Naive thymus-derived CD8-positive, alpha-beta T cell (primary cell): ENCODE measurements at regions not wholly inside any gene's neighbourhood (a gene's known extent, or its start where the extent isn't known, plus 50 kb on each side); places are given as distances from the start of the nearest gene placed in this dataset.

Source experiments
- ATAC-seq, 2 donors: fragments of 150-1000 bp; cut with Tn5 transposase in 1 of 2; sonication (Bioruptor Pico), chemical (Tn5 transposase) in 1 of 2; 1 replicate in 1 of 2; 2 replicates in 1 of 2; pipeline ENCODE4 v1.10.0; 2021; ENCODE audit warnings: mild to moderate bottlenecking in 2 of 2, moderate library complexity in 2 of 2
- POLR2A ChIA-PET: fragments of 350-600 bp; sonication (Branson Sonifier 250); formaldehyde crosslinking; loops from one replicate; lab custom pipeline; 2021; ENCODE audit warnings: antibody characterized with exemption; lab: Charles Lee
- DNase-seq, 10 donors: peaks; one replicate each; pipeline versions ENCODE4 v3.0.0 to v3.0.0-alpha.2; 2020 to 2022
- H3K27ac Mint-ChIP-seq, 10 donors: one replicate each; pipeline ENCODE4 v1.8.0; 2020 to 2022; ENCODE audit warnings: mild to moderate bottlenecking in 10 of 10, mixed read lengths in 10 of 10, moderate library complexity in 4 of 10, inconsistent platforms in 1 of 10
- H3K27me3 Mint-ChIP-seq, 5 donors: one replicate each; pipeline ENCODE4 v1.8.0; 2021 to 2022; ENCODE audit warnings: mixed read lengths in 5 of 5
- H3K36me3 Mint-ChIP-seq, 3 donors: one replicate each; pipeline ENCODE4 v1.8.0; 2020 to 2022; ENCODE audit warnings: mixed read lengths in 3 of 3, mild to moderate bottlenecking in 2 of 3, inconsistent platforms in 1 of 3
- H3K4me1 Mint-ChIP-seq, 4 donors: one replicate each; pipeline ENCODE4 v1.8.0; 2021 to 2022; ENCODE audit warnings: mixed read lengths in 4 of 4
- H3K4me3 Mint-ChIP-seq, 10 donors: one replicate each; pipeline ENCODE4 v1.8.0; 2020 to 2022; ENCODE audit warnings: mild to moderate bottlenecking in 10 of 10, mixed read lengths in 10 of 10, moderate library complexity in 6 of 10, inconsistent platforms in 1 of 10
- H3K9me3 Mint-ChIP-seq, 9 donors: one replicate each; pipeline ENCODE4 v1.8.0; 2020 to 2022; ENCODE audit warnings: mixed read lengths in 9 of 9, mild to moderate bottlenecking in 3 of 9, inconsistent platforms in 1 of 9, moderate library complexity in 1 of 9

- Mint-ChIP-seq H3K9me3 (peaks cover 0 to 5% (median 0%) of the 10 kb centered on the region in 9 donors), H3K27me3 (peaks cover 0 to 30% (median 2%) of the 10 kb centered on the region in 5 donors), H3K36me3 (no peaks in the 10 kb centered on the region), H3K27ac (no peak overlapping the region), H3K4me1 (no peaks in the 10 kb centered on the region), H3K4me3 (no peak overlapping the region)
- POLR2A ChIA-PET = no interaction called here
- ATAC-seq (no peak), DNase-seq (no peak)
These were observed 385.6 kb downstream of the NR2F2 start for GRCh38 chr15:96716075-96716474.

GRCh38 chr15:96716478-96716877 is 386.0 kb downstream of the NR2F2 start:
- POLR2A ChIA-PET = no interaction called here
- DNase-seq (no peak), ATAC-seq (no peak)
- Mint-ChIP-seq H3K9me3 (peaks cover 0 to 5% (median 0%) of the 10 kb centered on the region in 9 donors), H3K4me3 (no peak overlapping the region), H3K27me3 (peaks cover 2 to 30% (median 4%) of the 10 kb centered on the region in 5 donors), H3K27ac (no peak overlapping the region), H3K4me1 (no peaks in the 10 kb centered on the region), H3K36me3 (no peaks in the 10 kb centered on the region)

GRCh38 chr15:96720251-96720650 is 389.8 kb downstream of the NR2F2 start:
- ATAC-seq (no peak), DNase-seq (no peak)
- H3K36me3 Mint-ChIP-seq = no peaks in the 10 kb centered on the region

GRCh38 chr15:96720656-96721055 is 390.2 kb downstream of the NR2F2 start:
- H3K9me3 Mint-ChIP-seq = peaks cover 0 to 12% (median 2%) of the 10 kb centered on the region in 9 donors
- no peak overlapping the region for H3K27ac Mint-ChIP-seq
- no peak for DNase-seq
- ATAC-seq = no peak
- POLR2A ChIA-PET = no interaction called here
- no peaks in the 10 kb centered on the region for H3K4me1 Mint-ChIP-seq
- no peaks in the 10 kb centered on the region for H3K36me3 Mint-ChIP-seq
- no peak overlapping the region for H3K4me3 Mint-ChIP-seq
- H3K27me3 Mint-ChIP-seq = peaks cover 2 to 53% (median 4%) of the 10 kb centered on the region in 5 donors

More at GRCh38 chr15:96720251-96720650, 389.8 kb downstream of the NR2F2 start:
- POLR2A ChIA-PET = no interaction called here
- H3K9me3 Mint-ChIP-seq = peaks cover 0 to 12% (median 2%) of the 10 kb centered on the region in 9 donors
- H3K4me1 Mint-ChIP-seq = no peaks in the 10 kb centered on the region
- H3K4me3 Mint-ChIP-seq = no peak overlapping the region
- H3K27ac Mint-ChIP-seq = no peak overlapping the region
- peaks cover 2 to 53% (median 4%) of the 10 kb centered on the region in 5 donors for H3K27me3 Mint-ChIP-seq

- POLR2A ChIA-PET = no interaction called here
- Mint-ChIP-seq H3K36me3 (no peaks in the 10 kb centered on the region), H3K27ac (no peak overlapping the region), H3K4me3 (no peak overlapping the region), H3K4me1 (no peaks in the 10 kb centered on the region), H3K9me3 (peaks cover 0 to 6% (median 0%) of the 10 kb centered on the region in 9 donors), H3K27me3 (peaks cover 0 to 18% (median 3%) of the 10 kb centered on the region in 5 donors)
- no peak for DNase-seq
- no peak for ATAC-seq
These were observed 398.1 kb downstream of the NR2F2 start for GRCh38 chr15:96728591-96728990.

- ATAC-seq (no peak), DNase-seq (no peak)
- Mint-ChIP-seq H3K9me3 (peaks cover 0 to 4% (median 0%) of the 10 kb centered on the region in 9 donors), H3K27me3 (peaks cover 0 to 13% (median 0%) of the 10 kb centered on the region in 5 donors), H3K36me3 (no peaks in the 10 kb centered on the region), H3K4me1 (no peaks in the 10 kb centered on the region), H3K27ac (no peak overlapping the region), H3K4me3 (no peak overlapping the region)
- POLR2A ChIA-PET = no interaction called here
These were observed 402.2 kb downstream of the NR2F2 start for GRCh38 chr15:96732704-96733103.

GRCh38 chr15:96733721-96734120 is 403.2 kb downstream of the NR2F2 start:
- DNase-seq (no peak), ATAC-seq (no peak)
- H3K36me3 Mint-ChIP-seq = no peaks in the 10 kb centered on the region
- H3K27me3 Mint-ChIP-seq = peaks cover 0 to 13% (median 0%) of the 10 kb centered on the region in 5 donors
- H3K4me1 Mint-ChIP-seq = no peaks in the 10 kb centered on the region
- no peak overlapping the region for H3K27ac Mint-ChIP-seq
- POLR2A ChIA-PET = no interaction called here
- H3K9me3 Mint-ChIP-seq = peaks cover 0 to 4% (median 0%) of the 10 kb centered on the region in 9 donors
- no peak overlapping the region for H3K4me3 Mint-ChIP-seq

GRCh38 chr15:96735632-96736240 is 405.2 kb downstream of the NR2F2 start:
- Mint-ChIP-seq H3K27me3 (peaks cover 0 to 9% (median 0%) of the 10 kb centered on the region in 5 donors), H3K36me3 (no peaks in the 10 kb centered on the region), H3K27ac (no peak overlapping the region), H3K9me3 (peaks cover 0 to 4% (median 0%) of the 10 kb centered on the region in 9 donors), H3K4me3 (no peak overlapping the region), H3K4me1 (no peaks in the 10 kb centered on the region)
- POLR2A ChIA-PET = no interaction called here
- DNase-seq = no peak
- no peak for ATAC-seq

- POLR2A ChIA-PET = no interaction called here
- peaks cover 0 to 4% (median 0%) of the 10 kb centered on the region in 9 donors for H3K9me3 Mint-ChIP-seq
- no peaks in the 10 kb centered on the region for H3K4me1 Mint-ChIP-seq
- no peaks in the 10 kb centered on the region for H3K36me3 Mint-ChIP-seq
- ATAC-seq = no peak
- H3K4me3 Mint-ChIP-seq = no peak overlapping the region
- H3K27me3 Mint-ChIP-seq = peaks cover 0 to 9% (median 0%) of the 10 kb centered on the region in 5 donors
- no peak overlapping the region for H3K27ac Mint-ChIP-seq
- DNase-seq = no peak
These were observed 405.9 kb downstream of the NR2F2 start for GRCh38 chr15:96736384-96736783.

GRCh38 chr15:96737408-96737807 is 406.9 kb downstream of the NR2F2 start:
- no peak overlapping the region for H3K27ac Mint-ChIP-seq
- no peaks in the 10 kb centered on the region for H3K36me3 Mint-ChIP-seq
- H3K4me3 Mint-ChIP-seq = no peak overlapping the region
- POLR2A ChIA-PET = no interaction called here
- peaks cover 0 to 4% (median 0%) of the 10 kb centered on the region in 5 donors for H3K27me3 Mint-ChIP-seq
- DNase-seq (no peak), ATAC-seq (no peak)
- peaks cover 0 to 4% (median 0%) of the 10 kb centered on the region in 9 donors for H3K9me3 Mint-ChIP-seq
- no peaks in the 10 kb centered on the region for H3K4me1 Mint-ChIP-seq

- POLR2A ChIA-PET = no interaction called here
- Mint-ChIP-seq H3K36me3 (no peaks in the 10 kb centered on the region), H3K4me1 (no peaks in the 10 kb centered on the region), H3K4me3 (no peak overlapping the region), H3K27me3 (peaks cover 0 to 19% (median 0%) of the 10 kb centered on the region in 5 donors), H3K9me3 (peaks cover 0 to 10% (median 0%) of the 10 kb centered on the region in 9 donors), H3K27ac (no peak overlapping the region)
- ATAC-seq (no peak), DNase-seq (no peak)
These were observed 416.2 kb downstream of the NR2F2 start for GRCh38 chr15:96746665-96747064.

- POLR2A ChIA-PET = no interaction called here
- no peak overlapping the region for H3K27ac Mint-ChIP-seq
- no peaks in the 10 kb centered on the region for H3K36me3 Mint-ChIP-seq
- H3K4me1 Mint-ChIP-seq = no peaks in the 10 kb centered on the region
- H3K27me3 Mint-ChIP-seq = peaks cover 0 to 19% (median 0%) of the 10 kb centered on the region in 5 donors
- H3K9me3 Mint-ChIP-seq = peaks cover 0 to 10% (median 0%) of the 10 kb centered on the region in 9 donors
- no peak overlapping the region for H3K4me3 Mint-ChIP-seq
- DNase-seq (no peak), ATAC-seq (no peak)
These were observed 416.8 kb downstream of the NR2F2 start for GRCh38 chr15:96747291-96747690.

GRCh38 chr15:96750361-96750760 is 419.9 kb downstream of the NR2F2 start:
- Mint-ChIP-seq H3K27me3 (peaks cover 0 to 14% (median 0%) of the 10 kb centered on the region in 5 donors), H3K4me3 (no peak overlapping the region), H3K27ac (no peak overlapping the region), H3K9me3 (peaks cover 0 to 12% (median 5%) of the 10 kb centered on the region in 9 donors), H3K36me3 (no peaks in the 10 kb centered on the region), H3K4me1 (no peaks in the 10 kb centered on the region)
- POLR2A ChIA-PET = no interaction called here
- ATAC-seq = no peak
- no peak for DNase-seq

GRCh38 chr15:96756146-96756545 is 425.6 kb downstream of the NR2F2 start:
- DNase-seq = no peak
- POLR2A ChIA-PET = no interaction called here
- H3K36me3 Mint-ChIP-seq = no peaks in the 10 kb centered on the region
- no peaks in the 10 kb centered on the region for H3K27me3 Mint-ChIP-seq
- H3K4me1 Mint-ChIP-seq = no peaks in the 10 kb centered on the region
- peaks cover 0 to 13% (median 8%) of the 10 kb centered on the region in 9 donors for H3K9me3 Mint-ChIP-seq
- no peak for ATAC-seq
- H3K27ac Mint-ChIP-seq = no peak overlapping the region
- no peak overlapping the region for H3K4me3 Mint-ChIP-seq
